B cell (primary cell): ENCODE measurements at regions not wholly inside any gene's neighbourhood (a gene's known extent, or its start where the extent isn't known, plus 50 kb on each side); places are given as distances from the start of the nearest gene placed in this dataset.

Source experiments
- ATAC-seq: fragments of 200-7000 bp; cut with Tn5 transposase; one replicate; pipeline ENCODE4 v1.10.0; 2021; ENCODE audit warnings: low read depth, mild to moderate bottlenecking, moderate number of reproducible peaks, moderate library complexity
- CTCF ChIA-PET: fragments of 350-600 bp; sonication (Branson Sonifier 250); formaldehyde crosslinking; loops from one replicate; lab custom pipeline; 2021; ENCODE audit warnings: antibody characterized with exemption, inconsistent platforms; lab: Charles Lee
- POLR2A ChIA-PET: fragments of 350-600 bp; sonication (Branson Sonifier 250); formaldehyde crosslinking; loops from one replicate; lab custom pipeline; 2021; ENCODE audit warnings: antibody characterized with exemption; lab: Charles Lee
- DNase-seq: peaks from one replicate; pipeline ENCODE4 v3.0.0; 2013
- H2AFZ ChIP-seq: 2 replicates; pipeline ENCODE4 v1.6.1; 2012; ENCODE audit warnings: mild to moderate bottlenecking, low read depth, low read length; ENCODE audit not compliant: insufficient read depth, poor library complexity, severe bottlenecking
- H3K27ac ChIP-seq, 2 donors: 1 replicate in 1 of 2; 2 replicates in 1 of 2; pipeline ENCODE4 v1.5.1; 2012 to 2013; ENCODE audit warnings: low read length in 2 of 2, mild to moderate bottlenecking in 2 of 2, moderate library complexity in 1 of 2
- H3K27me3 ChIP-seq, 4 experiments: fragments of 200-600 bp in 1 of 4; sonication (generic) in 1 of 4; replicated peaks in 1 of 4; 1 replicate in 2 of 4; 2 replicates in 2 of 4; pipeline versions ENCODE4 v1.6.1 to v1.7.0; 2013 to 2016; ENCODE audit warnings: low read length in 3 of 4, mild to moderate bottlenecking in 2 of 4, mixed read lengths in 1 of 4, moderate library complexity in 1 of 4; ENCODE audit not compliant: insufficient read depth in 4 of 4, control insufficient read depth in 3 of 4; ENCODE audit errors: control extremely low read depth in 1 of 4
- H3K36me3 ChIP-seq, 2 experiments: replicated peaks in 1 of 2; 1 replicate in 1 of 2; 2 replicates in 1 of 2; pipeline versions ENCODE4 v1.6.1 to v1.7.1; 2013; ENCODE audit warnings: low read length in 1 of 2; ENCODE audit not compliant: insufficient read depth in 2 of 2, control insufficient read depth in 1 of 2; ENCODE audit errors: control extremely low read depth in 1 of 2, extremely low read depth in 1 of 2
- H3K4me1 ChIP-seq, 2 donors: fragments of 200-600 bp in 1 of 2; sonication (generic) in 1 of 2; 1 replicate in 1 of 2; 2 replicates in 1 of 2; pipeline versions ENCODE4 v1.5.1 to v1.6.1; 2013 to 2017; ENCODE audit warnings: low read length in 2 of 2; ENCODE audit not compliant: control insufficient read depth in 2 of 2, insufficient read depth in 2 of 2
- H3K4me2 ChIP-seq: replicated peaks from 2 replicates; pipeline ENCODE3; 2012; ENCODE audit warnings: mild to moderate bottlenecking, low read depth, low read length; ENCODE audit not compliant: poor library complexity, severe bottlenecking
- H3K4me3 ChIP-seq, 5 experiments: fragments of 200-600 bp in 1 of 5; sonication (generic) in 1 of 5; 1 replicate in 3 of 5; 2 replicates in 2 of 5; pipeline versions ENCODE4 v1.5.1 to v1.7.0; 2011 to 2016; ENCODE audit warnings: low read length in 4 of 5, mild to moderate bottlenecking in 4 of 5, low read depth in 2 of 5, control low read depth in 1 of 5, moderate library complexity in 1 of 5; ENCODE audit not compliant: insufficient read depth in 1 of 5; ENCODE audit errors: control extremely low read depth in 1 of 5, extremely low read depth in 1 of 5
- H3K79me2 ChIP-seq: fragments of 200-600 bp; sonication (generic); one replicate; pipeline ENCODE4 v1.6.0; 2016; ENCODE audit warnings: low read length; ENCODE audit not compliant: control insufficient read depth, insufficient read depth
- H3K9ac ChIP-seq: fragments of 200-600 bp; sonication (generic); 2 replicates; pipeline ENCODE4 v1.6.1; 2017; ENCODE audit warnings: mild to moderate bottlenecking, low read length, moderate library complexity
- H3K9me3 ChIP-seq, 3 donors: one replicate each; pipeline versions ENCODE4 v1.6.1 to v1.7.1; 2013; ENCODE audit warnings: low read length in 2 of 3; ENCODE audit not compliant: control insufficient read depth in 2 of 3, insufficient read depth in 1 of 3; ENCODE audit errors: control extremely low read depth in 1 of 3
- H4K20me1 ChIP-seq: 2 replicates; pipeline ENCODE4 v1.6.0; 2012; ENCODE audit warnings: mild to moderate bottlenecking, low read length; ENCODE audit not compliant: insufficient read depth, control insufficient read depth, poor library complexity, severe bottlenecking
- H3K27ac Mint-ChIP-seq: one replicate; pipeline ENCODE4 v1.8.0; 2021; ENCODE audit warnings: mixed read lengths
- H3K27me3 Mint-ChIP-seq: one replicate; pipeline ENCODE4 v1.8.0; 2021; ENCODE audit warnings: mixed read lengths
- H3K4me1 Mint-ChIP-seq: one replicate; pipeline ENCODE4 v1.8.0; 2021; ENCODE audit warnings: mixed read lengths
- H3K4me3 Mint-ChIP-seq: one replicate; pipeline ENCODE4 v1.8.0; 2021; ENCODE audit warnings: mixed read lengths
- H3K9me3 Mint-ChIP-seq: one replicate; pipeline ENCODE4 v1.8.0; 2022; ENCODE audit warnings: mixed read lengths; ENCODE audit not compliant: insufficient read depth
- EZH2 ChIP-seq: IDR thresholded peaks from 2 replicates; pipeline ENCODE4 v1.6.1; 2012; ENCODE audit warnings: borderline replicate concordance, low read depth, mild to moderate bottlenecking, moderate library complexity, low read length; ENCODE audit not compliant: insufficient read depth, poor library complexity, severe bottlenecking
- WGBS: methylation state at CpG from one replicate; pipeline ENCODE4 v1.1.5; 2013; ENCODE audit warnings: missing lambda C conversion rate; ENCODE audit not compliant: insufficient coverage; 5-methylcytosine and 5-hydroxymethylcytosine counted together
- intact Hi-C: fragments of 100-400 bp; cut with micrococcal nuclease; formaldehyde crosslinking; loops from one replicate; pipeline ENCODE4 v1.10.0; 2022
- TF ChIP-seq, protein P1 (sequence below): fragments of 200-600 bp; IDR thresholded peaks from one replicate; pipeline ENCODE4 v1.8.0; 2022; ENCODE audit warnings: antibody characterized with exemption, mild to moderate bottlenecking

DNA sequence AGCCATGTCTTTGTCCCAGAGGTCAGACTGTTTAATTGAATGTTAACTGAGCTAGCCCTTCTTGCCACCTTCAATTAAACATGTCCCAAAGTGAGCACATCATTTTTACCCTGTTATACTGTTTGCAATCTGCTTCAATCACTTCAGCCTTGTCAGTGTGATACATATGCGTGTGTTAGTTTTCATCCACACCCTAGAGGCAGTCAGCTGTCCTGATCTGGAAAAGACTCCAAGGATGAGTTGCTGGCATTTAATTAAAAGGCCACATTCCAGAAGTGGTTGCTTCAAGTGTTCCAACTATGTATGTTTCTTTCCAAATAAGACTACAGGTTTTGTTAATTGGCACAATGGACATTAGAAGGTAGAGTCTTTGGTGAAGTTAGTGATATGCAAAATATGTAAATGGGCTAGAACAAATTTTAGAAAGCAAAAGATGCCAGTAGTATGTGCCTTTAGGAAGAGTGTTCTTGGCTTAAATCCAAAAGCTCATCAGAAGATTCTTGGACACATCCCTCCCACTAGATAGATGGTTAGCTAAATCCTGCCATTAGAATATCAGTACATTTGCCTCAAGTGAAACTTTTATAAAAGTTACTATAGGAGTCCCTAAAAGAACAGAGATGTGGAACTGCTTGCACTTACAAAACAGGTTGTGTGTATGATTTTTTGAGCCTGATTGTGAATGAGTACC is 79.5 kb upstream of the SLIT2 start:
- POLR2A ChIA-PET, result no interaction called here
- 100% methylated on average over 1 of the region's 1 CpG for WGBS
- Histone ChIP-seq H2AFZ (no peak overlapping the region), H3K4me1 (no peaks in the 10 kb centered on the region), H3K36me3 (no peaks in the 10 kb centered on the region), H3K9me3 (no peaks in the 10 kb centered on the region), H3K27me3 (no peaks in the 10 kb centered on the region), H3K4me2 (no peak overlapping the region), H3K9ac (no peak overlapping the region), H3K79me2 (no peaks in the 10 kb centered on the region), H3K27ac (no peak overlapping the region), H3K4me3 (no peak overlapping the region), H4K20me1 (no peaks in the 10 kb centered on the region)
- TF ChIP-seq, protein P1, sequence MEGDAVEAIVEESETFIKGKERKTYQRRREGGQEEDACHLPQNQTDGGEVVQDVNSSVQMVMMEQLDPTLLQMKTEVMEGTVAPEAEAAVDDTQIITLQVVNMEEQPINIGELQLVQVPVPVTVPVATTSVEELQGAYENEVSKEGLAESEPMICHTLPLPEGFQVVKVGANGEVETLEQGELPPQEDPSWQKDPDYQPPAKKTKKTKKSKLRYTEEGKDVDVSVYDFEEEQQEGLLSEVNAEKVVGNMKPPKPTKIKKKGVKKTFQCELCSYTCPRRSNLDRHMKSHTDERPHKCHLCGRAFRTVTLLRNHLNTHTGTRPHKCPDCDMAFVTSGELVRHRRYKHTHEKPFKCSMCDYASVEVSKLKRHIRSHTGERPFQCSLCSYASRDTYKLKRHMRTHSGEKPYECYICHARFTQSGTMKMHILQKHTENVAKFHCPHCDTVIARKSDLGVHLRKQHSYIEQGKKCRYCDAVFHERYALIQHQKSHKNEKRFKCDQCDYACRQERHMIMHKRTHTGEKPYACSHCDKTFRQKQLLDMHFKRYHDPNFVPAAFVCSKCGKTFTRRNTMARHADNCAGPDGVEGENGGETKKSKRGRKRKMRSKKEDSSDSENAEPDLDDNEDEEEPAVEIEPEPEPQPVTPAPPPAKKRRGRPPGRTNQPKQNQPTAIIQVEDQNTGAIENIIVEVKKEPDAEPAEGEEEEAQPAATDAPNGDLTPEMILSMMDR, result no peak
- no peak for TF ChIP-seq EZH2
- DNase-seq (no peak), ATAC-seq (no peak)
- Mint-ChIP-seq H3K27me3 (no peaks in the 10 kb centered on the region), H3K9me3 (no peaks in the 10 kb centered on the region), H3K4me3 (no peak overlapping the region), H3K4me1 (no peaks in the 10 kb centered on the region), H3K27ac (no peak overlapping the region)
- intact Hi-C loops, result no loop called here
- CTCF ChIA-PET, result no interaction called here

DNA sequence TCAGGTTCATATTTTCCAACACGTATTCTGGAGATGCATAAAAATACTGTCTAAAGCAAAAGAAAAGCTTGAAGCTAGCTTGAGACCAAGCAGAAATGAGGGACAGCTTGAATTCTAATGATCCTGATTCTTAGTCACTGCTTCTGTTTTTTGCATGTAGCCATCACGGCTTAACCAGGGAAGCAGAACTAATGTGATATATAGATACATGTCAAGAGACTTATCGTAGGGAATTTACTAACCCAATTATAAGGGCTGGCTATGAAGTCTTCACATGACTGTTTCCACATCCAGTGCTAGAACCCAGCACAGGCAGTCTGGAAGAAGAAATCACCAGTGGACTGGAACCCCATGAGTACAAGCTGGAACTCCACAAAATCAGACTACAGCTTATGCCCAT is 85.2 kb upstream of the SLIT2 start:
- TF ChIP-seq, protein P1, result no peak
- no peak for TF ChIP-seq EZH2

More for the DNA sequence above, 85.2 kb upstream of the SLIT2 start:
- Histone ChIP-seq H3K4me2 (no peak overlapping the region), H3K36me3 (no peaks in the 10 kb centered on the region), H3K79me2 (no peaks in the 10 kb centered on the region), H3K4me3 (no peak overlapping the region), H3K4me1 (no peaks in the 10 kb centered on the region), H3K27ac (no peak overlapping the region), H3K9ac (no peak overlapping the region), H4K20me1 (no peaks in the 10 kb centered on the region), H2AFZ (no peak overlapping the region), H3K27me3 (no peaks in the 10 kb centered on the region), H3K9me3 (no peaks in the 10 kb centered on the region)
- no peaks in the 10 kb centered on the region for H3K9me3 Mint-ChIP-seq
- intact Hi-C loops, result no loop called here
- no peak for ATAC-seq
- H3K27me3 Mint-ChIP-seq, result no peaks in the 10 kb centered on the region
- no peak overlapping the region for H3K4me3 Mint-ChIP-seq
- no peak for DNase-seq
- no peaks in the 10 kb centered on the region for H3K4me1 Mint-ChIP-seq
- ChIA-PET CTCF (no interaction called here), POLR2A (no interaction called here)
- 100% methylated on average over 1 of the region's 3 CpGs for WGBS
- H3K27ac Mint-ChIP-seq, result no peak overlapping the region
